ENCODE measurements at regions not wholly inside any gene's neighbourhood (a gene's known extent, or its start where the extent isn't known, plus 50 kb on each side); places are given as distances from the start of the nearest gene placed in this dataset.
"Not testable (repeated sequence)": the region's sequence is repeated elsewhere in the genome, so short reads cannot be mapped to it uniquely, and the experiment has no call there.

- H3K27me3 Mint-ChIP-seq (ENCODE audit: insufficient read depth, low read depth) = peaks cover 4% of the 10 kb centered on the region
- Histone ChIP-seq H3K27ac (no peak overlapping the region), H3K36me3 (no peaks in the 10 kb centered on the region), H3K4me3 (no peak overlapping the region), H3F3A (ENCODE audit: low read depth) (no peaks in the 10 kb centered on the region), H4K20me1 (ENCODE audit: low read depth) (no peaks in the 10 kb centered on the region), H3K4me1 (no peaks in the 10 kb centered on the region), H3K79me2 (ENCODE audit: low read depth) (no peaks in the 10 kb centered on the region), H3K9ac (no peak overlapping the region), H3K4me2 (no peak overlapping the region), H2AFZ (replicated peaks) (no peak overlapping the region), H3K9me3 (ENCODE audit: low read depth) (no peaks in the 10 kb centered on the region), H3K27me3 (no peaks in the 10 kb centered on the region)
- H3K4me1 Mint-ChIP-seq = no peaks in the 10 kb centered on the region
- no peak for TF ChIP-seq EZH2phosphoT487 (IDR thresholded peaks at IDR 0.05)
- no peak for TF ChIP-seq EZH2 (IDR thresholded peaks at IDR 0.05)
- no peak for TF ChIP-seq CTCF (IDR thresholded peaks at IDR 0.05)
- DNase-seq (ENCODE audit: low spot score) = no peak
- no peak overlapping the region for H3K4me3 Mint-ChIP-seq
- no peak overlapping the region for H3K27ac Mint-ChIP-seq
- H3K36me3 Mint-ChIP-seq = no peaks in the 10 kb centered on the region
- H3K9me3 Mint-ChIP-seq = no peaks in the 10 kb centered on the region
These were observed 378.0 kb upstream of the PODXL start for GRCh38 chr7:131934452-131934851.

GRCh38 chr7:131933751-131934289 lies 377.4 kb upstream of the PODXL start:
- Histone ChIP-seq H2AFZ (replicated peaks) (no peak overlapping the region), H3K27me3 (no peaks in the 10 kb centered on the region), H3K9ac (no peak overlapping the region), H3K79me2 (ENCODE audit: low read depth) (no peaks in the 10 kb centered on the region), H4K20me1 (ENCODE audit: low read depth) (no peaks in the 10 kb centered on the region), H3K27ac (no peak overlapping the region), H3K36me3 (no peaks in the 10 kb centered on the region), H3F3A (ENCODE audit: low read depth) (no peaks in the 10 kb centered on the region), H3K4me2 (no peak overlapping the region), H3K4me1 (no peaks in the 10 kb centered on the region), H3K9me3 (ENCODE audit: low read depth) (no peaks in the 10 kb centered on the region), H3K4me3 (no peak overlapping the region)
- Mint-ChIP-seq H3K27ac (no peak overlapping the region), H3K4me1 (no peaks in the 10 kb centered on the region), H3K9me3 (no peaks in the 10 kb centered on the region), H3K36me3 (no peaks in the 10 kb centered on the region), H3K27me3 (ENCODE audit: insufficient read depth, low read depth) (peaks cover 4% of the 10 kb centered on the region), H3K4me3 (no peak overlapping the region)
- DNase-seq (ENCODE audit: low spot score) = no peak
- TF ChIP-seq EZH2phosphoT487 (IDR thresholded peaks at IDR 0.05) (no peak), EZH2 (IDR thresholded peaks at IDR 0.05) (no peak), CTCF (IDR thresholded peaks at IDR 0.05) (no peak)

- H4K20me1 ChIP-seq (ENCODE audit: low read depth); H3K4me1 ChIP-seq; H3K27me3 Mint-ChIP-seq (ENCODE audit: insufficient read depth, low read depth); H3K4me3 ChIP-seq; DNase-seq (ENCODE audit: low spot score); H3K27ac ChIP-seq; H3K9ac ChIP-seq; H2AFZ ChIP-seq (replicated peaks); H3K9me3 Mint-ChIP-seq; H3K9me3 ChIP-seq (ENCODE audit: low read depth); H3K4me2 ChIP-seq; H3K27me3 ChIP-seq; H3K27ac Mint-ChIP-seq; H3K79me2 ChIP-seq (ENCODE audit: low read depth); H3K36me3 ChIP-seq; H3K4me3 Mint-ChIP-seq; H3K4me1 Mint-ChIP-seq; H3F3A ChIP-seq (ENCODE audit: low read depth); H3K36me3 Mint-ChIP-seq: not testable (repeated sequence)
These were observed 376.8 kb upstream of the PODXL start for GRCh38 chr7:131933219-131933618.

GRCh38 chr7:131932271-131932670 lies 375.8 kb upstream of the PODXL start:
- Histone ChIP-seq H4K20me1 (ENCODE audit: low read depth) (no peaks in the 10 kb centered on the region), H3K4me2 (no peak overlapping the region), H3K79me2 (ENCODE audit: low read depth) (no peaks in the 10 kb centered on the region), H3K9ac (no peak overlapping the region), H2AFZ (replicated peaks) (no peak overlapping the region), H3K4me3 (no peak overlapping the region), H3K4me1 (no peaks in the 10 kb centered on the region), H3K27ac (no peak overlapping the region), H3F3A (ENCODE audit: low read depth) (no peaks in the 10 kb centered on the region), H3K27me3 (no peaks in the 10 kb centered on the region), H3K9me3 (ENCODE audit: low read depth) (no peaks in the 10 kb centered on the region), H3K36me3 (no peaks in the 10 kb centered on the region)
- H3K4me1 Mint-ChIP-seq = peaks cover 7% of the 10 kb centered on the region
- peaks cover 6% of the 10 kb centered on the region for H3K27me3 Mint-ChIP-seq (ENCODE audit: insufficient read depth, low read depth)
- no peak for TF ChIP-seq EZH2phosphoT487 (IDR thresholded peaks at IDR 0.05)
- TF ChIP-seq CTCF (IDR thresholded peaks at IDR 0.05) = peak; percentile 29
- TF ChIP-seq EZH2 (IDR thresholded peaks at IDR 0.05) = no peak
- H3K27ac Mint-ChIP-seq = no peak overlapping the region
- no peak overlapping the region for H3K4me3 Mint-ChIP-seq
- H3K36me3 Mint-ChIP-seq = no peaks in the 10 kb centered on the region
- no peak for DNase-seq (ENCODE audit: low spot score)
- no peaks in the 10 kb centered on the region for H3K9me3 Mint-ChIP-seq
